ENCODE measurements at regions not wholly inside any gene's neighbourhood (a gene's known extent, or its start where the extent isn't known, plus 50 kb on each side); places are given as distances from the start of the nearest gene placed in this dataset.

GRCh38 chr2:8177566-8177965 lies 504.3 kb upstream of the ID2 start:
- no peak for TF ChIP-seq POLR2A (IDR thresholded peaks at IDR 0.05)
- TF ChIP-seq, protein P1, sequence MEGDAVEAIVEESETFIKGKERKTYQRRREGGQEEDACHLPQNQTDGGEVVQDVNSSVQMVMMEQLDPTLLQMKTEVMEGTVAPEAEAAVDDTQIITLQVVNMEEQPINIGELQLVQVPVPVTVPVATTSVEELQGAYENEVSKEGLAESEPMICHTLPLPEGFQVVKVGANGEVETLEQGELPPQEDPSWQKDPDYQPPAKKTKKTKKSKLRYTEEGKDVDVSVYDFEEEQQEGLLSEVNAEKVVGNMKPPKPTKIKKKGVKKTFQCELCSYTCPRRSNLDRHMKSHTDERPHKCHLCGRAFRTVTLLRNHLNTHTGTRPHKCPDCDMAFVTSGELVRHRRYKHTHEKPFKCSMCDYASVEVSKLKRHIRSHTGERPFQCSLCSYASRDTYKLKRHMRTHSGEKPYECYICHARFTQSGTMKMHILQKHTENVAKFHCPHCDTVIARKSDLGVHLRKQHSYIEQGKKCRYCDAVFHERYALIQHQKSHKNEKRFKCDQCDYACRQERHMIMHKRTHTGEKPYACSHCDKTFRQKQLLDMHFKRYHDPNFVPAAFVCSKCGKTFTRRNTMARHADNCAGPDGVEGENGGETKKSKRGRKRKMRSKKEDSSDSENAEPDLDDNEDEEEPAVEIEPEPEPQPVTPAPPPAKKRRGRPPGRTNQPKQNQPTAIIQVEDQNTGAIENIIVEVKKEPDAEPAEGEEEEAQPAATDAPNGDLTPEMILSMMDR (IDR thresholded peaks at IDR 0.05) = no peak
